Pancreas (tissue), 10 donors: ENCODE measurements at regions not wholly inside any gene's neighbourhood (a gene's known extent, or its start where the extent isn't known, plus 50 kb on each side); places are given as distances from the start of the nearest gene placed in this dataset.

Experiments used
- ATAC-seq, 4 donors: fragments of 200-7000 bp; cut with Tn5 transposase; one replicate each; pipeline versions ENCODE4 v1.8.0 to v1.9.1; 2020; ENCODE audit warnings: mild to moderate bottlenecking in 4 of 4, moderate library complexity in 4 of 4
- DNase-seq, 6 donors: peaks; one replicate each; pipeline ENCODE4 v3.0.0-alpha.2; 2020
- FAIRE-seq: peaks from 2 replicates; lab custom pipeline; 2012; peaks lifted over from hg19 to GRCh38; lab: Jason Lieb, UNC
- H3K27ac ChIP-seq, 4 donors: fragments of 200-600 bp; sonication (generic); 1 replicate in 3 of 4; 2 replicates in 1 of 4; pipeline versions ENCODE4 v1.5.0 to v1.8.0; 2020
- H3K27me3 ChIP-seq, 4 donors: fragments of 200-600 bp; one replicate each; pipeline ENCODE4 v1.8.0; 2021
- H3K36me3 ChIP-seq, 3 donors: fragments of 200-600 bp; sonication (generic) in 1 of 3; one replicate each; pipeline versions ENCODE4 v1.5.0 to v1.8.0; 2020 to 2021
- H3K4me1 ChIP-seq, 3 donors: fragments of 200-600 bp; one replicate each; pipeline ENCODE4 v1.8.0; 2021
- H3K4me3 ChIP-seq, 4 donors: fragments of 200-600 bp; sonication (generic) in 2 of 4; one replicate each; pipeline versions ENCODE4 v1.5.0 to v1.8.0; 2020 to 2021
- H3K9me3 ChIP-seq, 4 donors: fragments of 200-600 bp; one replicate each; pipeline ENCODE4 v1.8.0; 2021
- CTCF ChIP-seq, 4 donors: fragments of 200-600 bp; sonication (generic) in 3 of 4; IDR thresholded peaks; one replicate each; pipeline versions ENCODE4 v1.5.0 to v1.8.0; 2021; ENCODE audit warnings: antibody characterized with exemption in 4 of 4
- WGBS, 2 donors: extraction: QIAGEN DNeasy Blood & Tissue Kit; methylation state at CpG; one replicate each; pipeline ENCODE4 v1.1.7; 2013; 5-methylcytosine and 5-hydroxymethylcytosine counted together
- intact Hi-C, 3 donors: fragments of 100-400 bp; cut with DNase I; formaldehyde crosslinking; loops; one replicate each; pipeline versions ENCODE4 v1.11.1 to v1.14.2; 2022
- donor health status: healthy with polysubstance abuse.
- donor health status: DM: no; HTN: no; CAD: no; lungs with moderate emphysema.
- donor health status: DM: no; HTN: no; CAD: no.
- donor health status: control.
- donor health status: control.
- donor health status: Bipolar disorder and iron deficiency.
- donor health status: DM: yes; HTN: yes; CAD: no.
- donor health status: DM: no; HTN: no; CAD: no.
- donor health status: DM: no; HTN: no; CAD: no.
- donor health status: DM: yes; HTN: yes; CAD: no.

GRCh38 chr1:36582066-36582755 lies 99.5 kb upstream of the CSF3R start:
- TF ChIP-seq CTCF (IDR thresholded peaks at IDR 0.05) = no peak
- Histone ChIP-seq H3K27ac (no peak overlapping the region), H3K4me1 (no peaks in the 10 kb centered on the region), H3K4me3 (no peak overlapping the region), H3K36me3 (no peaks in the 10 kb centered on the region), H3K27me3 (no peaks in the 10 kb centered on the region), H3K9me3 (no peaks in the 10 kb centered on the region)
- intact Hi-C loops = no loop called here
- no peak for ATAC-seq
- no peak for FAIRE-seq
- no peak for DNase-seq
- 55 to 64% methylated on average over 12 of the region's 12 CpGs for WGBS, 2 donors

- Histone ChIP-seq H3K27ac (no peak overlapping the region), H3K4me1 (no peaks in the 10 kb centered on the region), H3K4me3 (no peak overlapping the region), H3K9me3 (no peaks in the 10 kb centered on the region), H3K27me3 (no peaks in the 10 kb centered on the region), H3K36me3 (no peaks in the 10 kb centered on the region)
- ATAC-seq (no peak), DNase-seq (no peak), FAIRE-seq (no peak)
- intact Hi-C loops = no loop called here
- no peak for TF ChIP-seq CTCF (IDR thresholded peaks at IDR 0.05)
- WGBS, 2 donors = 29 to 31% methylated on average over 5 of the region's 5 CpGs
Observed at GRCh38 chr1:36580524-36580923, 97.8 kb upstream of the CSF3R start.

DNA sequence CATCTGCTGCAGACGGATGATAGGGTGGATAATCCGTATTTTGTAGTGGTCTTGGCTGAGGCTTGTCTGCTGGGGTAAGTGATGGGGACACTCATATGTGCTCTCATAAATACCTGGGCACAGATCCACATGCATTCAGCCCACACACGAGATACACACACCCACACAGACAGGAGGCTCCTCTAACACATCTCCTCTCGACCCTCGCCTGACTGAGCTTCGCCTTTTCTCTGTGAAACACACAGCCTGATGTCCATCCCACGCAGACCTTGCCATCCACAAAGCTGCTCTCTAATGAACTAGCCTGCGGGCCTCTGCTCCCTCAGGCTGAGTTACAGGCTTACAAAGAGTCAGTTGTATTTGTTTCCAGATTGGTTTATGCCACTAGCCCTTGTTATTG lies 96.3 kb upstream of the CSF3R start:
- DNase-seq (no peak), ATAC-seq (no peak), FAIRE-seq (no peak)
- Histone ChIP-seq H3K36me3 (no peaks in the 10 kb centered on the region), H3K9me3 (no peaks in the 10 kb centered on the region), H3K4me3 (no peak overlapping the region), H3K27me3 (no peaks in the 10 kb centered on the region), H3K4me1 (no peaks in the 10 kb centered on the region), H3K27ac (no peak overlapping the region)
- TF ChIP-seq CTCF (IDR thresholded peaks at IDR 0.05) = no peak
- intact Hi-C loops = loop anchor here in 1 of 3 donors (10.0 kb wide), 1 partner anchor 856 kb away; no protein-coding TSS in a partner anchor
- 53 to 64% methylated on average over 8 of the region's 8 CpGs for WGBS, 2 donors

- intact Hi-C loops = loop anchor here in 1 of 3 donors (10.0 kb wide), 1 partner anchor 858 kb away; no protein-coding TSS in a partner anchor
Observed at GRCh38 chr1:36576551-36577110, 93.9 kb upstream of the CSF3R start.

More at GRCh38 chr1:36576551-36577110, 93.9 kb upstream of the CSF3R start:
- DNase-seq = no peak
- WGBS, 2 donors = 41 to 57% methylated on average over 7 of the region's 7 CpGs
- no peak for FAIRE-seq
- TF ChIP-seq CTCF (IDR thresholded peaks at IDR 0.05) = no peak
- Histone ChIP-seq H3K4me1 (no peaks in the 10 kb centered on the region), H3K36me3 (no peaks in the 10 kb centered on the region), H3K4me3 (no peak overlapping the region), H3K27ac (no peak overlapping the region), H3K9me3 (no peaks in the 10 kb centered on the region), H3K27me3 (no peaks in the 10 kb centered on the region)
- no peak for ATAC-seq
